GM23338 (cell line): ENCODE measurements at regions not wholly inside any gene's neighbourhood (a gene's known extent, or its start where the extent isn't known, plus 50 kb on each side); places are given as distances from the start of the nearest gene placed in this dataset.
A peak's percentile ranks its signal among the peaks of the same experiment; 100 is the strongest.

ENCODE experiments used
- ATAC-seq: fragments of 200-7000 bp; cut with Tn5 transposase; 3 replicates; pipeline ENCODE4 v1.9.1; 2020
- DNase-seq: peaks from one replicate; pipeline ENCODE4 v3.0.0-alpha.2; 2015; ENCODE audit warnings: low spot score
- H2AFZ ChIP-seq: fragments of 200-600 bp; sonication (generic); 2 replicates; pipeline ENCODE4 v1.8.0; 2016; ENCODE audit warnings: antibody characterized with exemption, mild to moderate bottlenecking, moderate library complexity
- H3F3A ChIP-seq: fragments of 200-600 bp; sonication (generic); replicated peaks from 2 replicates; pipeline ENCODE4 v1.8.0; 2017; ENCODE audit warnings: antibody characterized with exemption, mixed run types, low read depth
- H3K27ac ChIP-seq: fragments of 200-600 bp; sonication (generic); 2 replicates; pipeline ENCODE4 v1.6.1; 2016; ENCODE audit warnings: low read depth
- H3K27me3 ChIP-seq: fragments of 200-600 bp; sonication (generic); 2 replicates; pipeline ENCODE4 v1.8.0; 2016; ENCODE audit warnings: mild to moderate bottlenecking, mixed run types, moderate library complexity; ENCODE audit not compliant: insufficient read depth
- H3K36me3 ChIP-seq: fragments of 200-600 bp; sonication (generic); 2 replicates; pipeline ENCODE4 v1.8.0; 2016; ENCODE audit warnings: mild to moderate bottlenecking; ENCODE audit not compliant: insufficient read depth
- H3K4me1 ChIP-seq: fragments of 200-600 bp; sonication (generic); 2 replicates; pipeline ENCODE4 v1.8.0; 2016; ENCODE audit warnings: mild to moderate bottlenecking, moderate library complexity; ENCODE audit not compliant: insufficient read depth
- H3K4me2 ChIP-seq: fragments of 200-600 bp; sonication (generic); 2 replicates; pipeline ENCODE4 v1.7.1; 2017; ENCODE audit warnings: mixed run types
- H3K4me3 ChIP-seq: fragments of 200-600 bp; sonication (generic); 2 replicates; pipeline ENCODE4 v1.6.1; 2016; ENCODE audit warnings: mixed run types
- H3K79me2 ChIP-seq: fragments of 200-600 bp; sonication (generic); replicated peaks from 2 replicates; pipeline ENCODE4 v1.8.0; 2017; ENCODE audit warnings: mild to moderate bottlenecking; ENCODE audit not compliant: insufficient read depth
- H3K9me2 ChIP-seq: fragments of 200-600 bp; sonication (generic); 2 replicates; pipeline ENCODE4 v1.8.0; 2017; ENCODE audit not compliant: insufficient read depth
- H4K20me1 ChIP-seq: fragments of 200-600 bp; sonication (generic); replicated peaks from 2 replicates; pipeline ENCODE4 v1.8.0; 2017; ENCODE audit warnings: mild to moderate bottlenecking; ENCODE audit not compliant: insufficient read depth
- H3K27ac Mint-ChIP-seq: 2 replicates; pipeline ENCODE4 v1.8.0; 2020; ENCODE audit warnings: inconsistent platforms, mild to moderate bottlenecking, moderate library complexity, mixed read lengths
- H3K27me3 Mint-ChIP-seq: 3 replicates; pipeline ENCODE4 v1.8.0; 2022; ENCODE audit warnings: low read depth, mild to moderate bottlenecking, moderate library complexity, mixed read lengths, inconsistent platforms; ENCODE audit not compliant: insufficient read depth, poor library complexity
- H3K36me3 Mint-ChIP-seq: 3 replicates; pipeline ENCODE4 v1.8.0; 2021; ENCODE audit warnings: low read depth, mild to moderate bottlenecking, inconsistent platforms, moderate library complexity, mixed read lengths
- H3K4me1 Mint-ChIP-seq: 3 replicates; pipeline ENCODE4 v1.8.0; 2020; ENCODE audit warnings: mild to moderate bottlenecking, inconsistent platforms, mixed read lengths
- H3K4me3 Mint-ChIP-seq: 3 replicates; pipeline ENCODE4 v1.8.0; 2021; ENCODE audit warnings: moderate library complexity, mild to moderate bottlenecking, inconsistent platforms, mixed read lengths
- H3K9me3 Mint-ChIP-seq: 3 replicates; pipeline ENCODE4 v1.8.0; 2020; ENCODE audit warnings: moderate library complexity, mild to moderate bottlenecking, inconsistent platforms, mixed read lengths
- CREB1 ChIP-seq: fragments of 250-450 bp; sonication (Bioruptor Pico); IDR thresholded peaks from 2 replicates; pipeline ENCODE4 v1.5.0; 2020; ENCODE audit warnings: low read depth, mild to moderate bottlenecking, moderate library complexity
- EZH2phosphoT487 ChIP-seq: fragments of 200-600 bp; sonication (generic); IDR thresholded peaks from one replicate; pipeline ENCODE4 v1.8.1; 2018; ENCODE audit warnings: antibody characterized with exemption; ENCODE audit not compliant: unreplicated experiment
- JUNB ChIP-seq: IDR thresholded peaks from one replicate; pipeline ENCODE4 v1.6.1; 2016; ENCODE audit warnings: antibody characterized with exemption; ENCODE audit not compliant: unreplicated experiment
- REST ChIP-seq: IDR thresholded peaks from one replicate; pipeline ENCODE4 v1.6.1; 2018; ENCODE audit warnings: antibody characterized with exemption; ENCODE audit not compliant: unreplicated experiment
- ZNF114 ChIP-seq: fragments of 250-450 bp; sonication (Bioruptor Pico); IDR thresholded peaks from 2 replicates; pipeline ENCODE4 v1.5.0; 2020; ENCODE audit warnings: mild to moderate bottlenecking, moderate library complexity
- TF ChIP-seq, protein P1 (sequence below): IDR thresholded peaks from 2 replicates; pipeline ENCODE4 v1.6.1; 2016; ENCODE audit warnings: antibody characterized with exemption

GRCh38 chr22:36085476-36086169 is 57.0 kb upstream of the RBFOX2 start:
- Mint-ChIP-seq H3K4me1 (peaks cover 3% of the 10 kb centered on the region; the same call in 2 of the 3 replicates), H3K36me3 (no peaks in the 10 kb centered on the region), H3K9me3 (no peaks in the 10 kb centered on the region), H3K27me3 (peaks cover 3% of the 10 kb centered on the region), H3K27ac (no peak overlapping the region), H3K4me3 (no peak overlapping the region)
- Histone ChIP-seq H3K36me3 (no peaks in the 10 kb centered on the region), H3K79me2 (no peaks in the 10 kb centered on the region), H3K4me1 (no peaks in the 10 kb centered on the region; the same call in 1 of the 2 replicates), H3K9me2 (no peaks in the 10 kb centered on the region), H3F3A (no peaks in the 10 kb centered on the region), H4K20me1 (no peaks in the 10 kb centered on the region), H3K27me3 (no peaks in the 10 kb centered on the region), H3K4me2 (no peak overlapping the region), H2AFZ (peak overlapping the region; percentile 74), H3K4me3 (no peak overlapping the region), H3K27ac (no peak overlapping the region)
- DNase-seq (no peak), ATAC-seq (no peak)
- TF ChIP-seq EZH2phosphoT487: no peak
- TF ChIP-seq REST: no peak
- TF ChIP-seq, protein P1, sequence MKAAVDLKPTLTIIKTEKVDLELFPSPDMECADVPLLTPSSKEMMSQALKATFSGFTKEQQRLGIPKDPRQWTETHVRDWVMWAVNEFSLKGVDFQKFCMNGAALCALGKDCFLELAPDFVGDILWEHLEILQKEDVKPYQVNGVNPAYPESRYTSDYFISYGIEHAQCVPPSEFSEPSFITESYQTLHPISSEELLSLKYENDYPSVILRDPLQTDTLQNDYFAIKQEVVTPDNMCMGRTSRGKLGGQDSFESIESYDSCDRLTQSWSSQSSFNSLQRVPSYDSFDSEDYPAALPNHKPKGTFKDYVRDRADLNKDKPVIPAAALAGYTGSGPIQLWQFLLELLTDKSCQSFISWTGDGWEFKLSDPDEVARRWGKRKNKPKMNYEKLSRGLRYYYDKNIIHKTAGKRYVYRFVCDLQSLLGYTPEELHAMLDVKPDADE: no peak

GRCh38 chr22:36084717-36085116 is 56.1 kb upstream of the RBFOX2 start:
- no peak overlapping the region for H3K27ac ChIP-seq
- Mint-ChIP-seq H3K4me1 (peaks cover 3% of the 10 kb centered on the region; the same call in 2 of the 3 replicates), H3K4me3 (no peak overlapping the region), H3K27ac (no peak overlapping the region), H3K9me3 (no peaks in the 10 kb centered on the region; the same call in 2 of the 3 replicates), H3K36me3 (no peaks in the 10 kb centered on the region), H3K27me3 (peaks cover 3% of the 10 kb centered on the region)
- H4K20me1 ChIP-seq: no peaks in the 10 kb centered on the region
- no peaks in the 10 kb centered on the region for H3K79me2 ChIP-seq
- DNase-seq (no peak), ATAC-seq (no peak)
- H3K4me1 ChIP-seq: no peaks in the 10 kb centered on the region; the same call in 1 of the 2 replicates
- no peaks in the 10 kb centered on the region for H3F3A ChIP-seq
- no peaks in the 10 kb centered on the region for H3K9me2 ChIP-seq
- H3K27me3 ChIP-seq: no peaks in the 10 kb centered on the region
- H2AFZ ChIP-seq: peak overlapping the region; percentile 93
- no peaks in the 10 kb centered on the region for H3K36me3 ChIP-seq
- H3K4me3 ChIP-seq: no peak overlapping the region
- no peak overlapping the region for H3K4me2 ChIP-seq
- TF ChIP-seq ZNF114 (CRISPR knock-in tag): no peak
- no peak for TF ChIP-seq CREB1
- no peak for TF ChIP-seq JUNB
